HFFc6 (cell line): ENCODE measurements at regions not wholly inside any gene's neighbourhood (a gene's known extent, or its start where the extent isn't known, plus 50 kb on each side); places are given as distances from the start of the nearest gene placed in this dataset.

Experiments
- DNase-seq: peaks from one replicate; pipeline ENCODE4 v3.0.0-alpha.2; 2018
- H3K27ac Mint-ChIP-seq: 2 replicates; pipeline ENCODE4 v1.8.0; 2020; ENCODE audit warnings: mild to moderate bottlenecking, mixed read lengths
- H3K27me3 Mint-ChIP-seq: 2 replicates; pipeline ENCODE4 v1.8.0; 2021; ENCODE audit warnings: mild to moderate bottlenecking, moderate library complexity, mixed read lengths; ENCODE audit not compliant: insufficient read depth
- H3K36me3 Mint-ChIP-seq: 2 replicates; pipeline ENCODE4 v1.8.0; 2021; ENCODE audit warnings: low read depth, mixed read lengths
- H3K4me1 Mint-ChIP-seq: 2 replicates; pipeline ENCODE4 v1.8.0; 2020; ENCODE audit warnings: low read depth, mixed read lengths
- H3K4me3 Mint-ChIP-seq: 2 replicates; pipeline ENCODE4 v1.8.0; 2020; ENCODE audit warnings: mild to moderate bottlenecking, moderate library complexity, mixed read lengths
- H3K9me3 Mint-ChIP-seq: 2 replicates; pipeline ENCODE4 v1.8.0; 2020; ENCODE audit warnings: mild to moderate bottlenecking, mixed read lengths
- CTCF ChIP-seq: fragments of 200-600 bp; sonication (generic); IDR thresholded peaks from 2 replicates; pipeline ENCODE4 v1.5.0; 2021; ENCODE audit warnings: antibody characterized with exemption, mild to moderate bottlenecking

- Mint-ChIP-seq H3K36me3 (no peaks in the 10 kb centered on the region), H3K4me3 (no peak overlapping the region), H3K4me1 (no peaks in the 10 kb centered on the region), H3K27me3 (no peaks in the 10 kb centered on the region), H3K9me3 (peaks cover 13% of the 10 kb centered on the region), H3K27ac (no peak overlapping the region)
- TF ChIP-seq CTCF = no peak
- no peak for DNase-seq
Observed at GRCh38 chr9:12155401-12156134, 537.6 kb upstream of the TYRP1 start.

GRCh38 chr9:12162181-12162815 lies 530.9 kb upstream of the TYRP1 start:
- H3K27me3 Mint-ChIP-seq = no peaks in the 10 kb centered on the region; the same call in 1 of the 2 replicates
- TF ChIP-seq CTCF = no peak
- H3K36me3 Mint-ChIP-seq = no peaks in the 10 kb centered on the region
- H3K9me3 Mint-ChIP-seq = peaks cover 28% of the 10 kb centered on the region
- H3K4me1 Mint-ChIP-seq = no peaks in the 10 kb centered on the region
- H3K27ac Mint-ChIP-seq = no peak overlapping the region
- no peak overlapping the region for H3K4me3 Mint-ChIP-seq
- no peak for DNase-seq

- Mint-ChIP-seq H3K27ac (no peak overlapping the region), H3K9me3 (peaks cover 28% of the 10 kb centered on the region), H3K36me3 (no peaks in the 10 kb centered on the region), H3K27me3 (no peaks in the 10 kb centered on the region; the same call in 1 of the 2 replicates), H3K4me1 (no peaks in the 10 kb centered on the region), H3K4me3 (no peak overlapping the region)
- TF ChIP-seq CTCF = no peak
- no peak for DNase-seq
Observed at GRCh38 chr9:12163723-12164458, 529.3 kb upstream of the TYRP1 start.

- TF ChIP-seq CTCF = no peak
- Mint-ChIP-seq H3K4me3 (no peak overlapping the region), H3K27me3 (no peaks in the 10 kb centered on the region; the same call in 1 of the 2 replicates), H3K4me1 (no peaks in the 10 kb centered on the region), H3K9me3 (peaks cover 38% of the 10 kb centered on the region), H3K27ac (no peak overlapping the region), H3K36me3 (no peaks in the 10 kb centered on the region)
- DNase-seq = no peak
Observed at GRCh38 chr9:12166518-12166917, 526.7 kb upstream of the TYRP1 start.

- Mint-ChIP-seq H3K4me1 (no peaks in the 10 kb centered on the region), H3K36me3 (no peaks in the 10 kb centered on the region), H3K9me3 (peaks cover 48% of the 10 kb centered on the region), H3K4me3 (no peak overlapping the region), H3K27me3 (no peaks in the 10 kb centered on the region; the same call in 1 of the 2 replicates), H3K27ac (no peak overlapping the region)
- no peak for TF ChIP-seq CTCF
- DNase-seq = no peak
Observed at GRCh38 chr9:12170456-12170855, 522.7 kb upstream of the TYRP1 start.
